OCI-LY7 (cell line): ENCODE measurements at regions not wholly inside any gene's neighbourhood (a gene's known extent, or its start where the extent isn't known, plus 50 kb on each side); places are given as distances from the start of the nearest gene placed in this dataset.

Source experiments
- BruUV-seq: library from RNA; stranded (reverse); fragments of 400-500 nt; replicated peaks from 2 replicates; lab custom pipeline; 2021; lab: Mats Ljungman, UMichigan
- CTCF ChIA-PET: fragments of 300-600 bp; sonication (Branson Sonifier 250); formaldehyde crosslinking; loops from one replicate; lab custom pipeline; 2022; ENCODE audit warnings: antibody characterized with exemption; ENCODE audit not compliant: unreplicated experiment; lab: Charles Lee
- POLR2A ChIA-PET: fragments of 300-600 bp; sonication (Branson Sonifier 250); formaldehyde crosslinking; loops from one replicate; lab custom pipeline; 2022; ENCODE audit warnings: antibody characterized with exemption; lab: Charles Lee
- DNase-seq: peaks from one replicate; pipeline ENCODE4 v3.0.0-alpha.2; 2015; ENCODE audit warnings: low spot score
- H2AFZ ChIP-seq: fragments of 200-600 bp; sonication (generic), shearing (Covaris generic); 2 replicates; pipeline ENCODE4 v1.6.1; 2014; ENCODE audit warnings: mild to moderate bottlenecking, antibody characterized with exemption, low read length, moderate library complexity
- H3K27ac ChIP-seq: fragments of 200-600 bp; sonication (generic); 2 replicates; pipeline ENCODE4 v1.5.1; 2014; ENCODE audit warnings: mixed run types, low read depth, mild to moderate bottlenecking, moderate library complexity, low read length, inconsistent platforms; ENCODE audit not compliant: poor library complexity, severe bottlenecking
- H3K36me3 ChIP-seq: fragments of 200-600 bp; sonication (generic); 2 replicates; pipeline ENCODE4 v1.6.1; 2014; ENCODE audit warnings: mild to moderate bottlenecking, antibody characterized with exemption, low read length, moderate library complexity, mixed read lengths; ENCODE audit not compliant: insufficient read depth
- H3K4me1 ChIP-seq: fragments of 200-600 bp; sonication (generic); 2 replicates; pipeline ENCODE4 v1.5.1; 2014; ENCODE audit warnings: mild to moderate bottlenecking, low read length; ENCODE audit not compliant: insufficient read depth, poor library complexity, severe bottlenecking
- H3K4me2 ChIP-seq: fragments of 200-600 bp; sonication (generic); 2 replicates; pipeline ENCODE4 v1.6.1; 2014; ENCODE audit warnings: mild to moderate bottlenecking, low read length
- H3K4me3 ChIP-seq: fragments of 200-600 bp; sonication (generic); 2 replicates; pipeline ENCODE4 v1.5.1; 2014; ENCODE audit warnings: mild to moderate bottlenecking, low read depth, low read length; ENCODE audit not compliant: poor library complexity, severe bottlenecking
- H3K79me2 ChIP-seq: fragments of 200-600 bp; sonication (generic); 2 replicates; pipeline ENCODE4 v1.6.1; 2016; ENCODE audit warnings: low read depth, mild to moderate bottlenecking, low read length, moderate library complexity, mixed read lengths; ENCODE audit not compliant: insufficient read depth
- H3K9me2 ChIP-seq: fragments of 200-600 bp; sonication (generic); 2 replicates; pipeline ENCODE4 v1.6.1; 2016; ENCODE audit warnings: mild to moderate bottlenecking, low read length, mixed read lengths; ENCODE audit not compliant: insufficient read depth
- H3K9me3 ChIP-seq: fragments of 200-600 bp; sonication (generic); 2 replicates; pipeline ENCODE4 v1.6.1; 2014; ENCODE audit warnings: mild to moderate bottlenecking, mixed run types, low read length, mixed read lengths
- H4K20me1 ChIP-seq: fragments of 200-600 bp; sonication (generic); 2 replicates; pipeline ENCODE4 v1.6.1; 2014; ENCODE audit warnings: mild to moderate bottlenecking, antibody characterized with exemption, low read length, moderate library complexity, mixed read lengths; ENCODE audit not compliant: insufficient read depth
- CTCF ChIP-seq: fragments of 200-600 bp; sonication (generic); conservative IDR thresholded peaks from 2 replicates; pipeline ENCODE4 v1.5.1; 2014; ENCODE audit warnings: mild to moderate bottlenecking, antibody characterized with exemption, low read length, moderate library complexity, mixed read lengths
- EZH2phosphoT487 ChIP-seq: fragments of 200-600 bp; sonication (generic); IDR thresholded peaks from 2 replicates; pipeline ENCODE4 v1.6.1; 2018; ENCODE audit warnings: low read depth, borderline replicate concordance, mild to moderate bottlenecking, mixed run types, antibody characterized with exemption, low read length, moderate library complexity, mixed read lengths
- intact Hi-C: fragments of 100-400 bp; cut with micrococcal nuclease; formaldehyde crosslinking; loops from one replicate; pipeline ENCODE4 v1.10.0; 2022; ENCODE audit not compliant: unreplicated experiment

GRCh38 chr4:138964716-138965426, 50.7 kb upstream of the NOCT start:
- H3K79me2 ChIP-seq: no peaks in the 10 kb centered on the region
- intact Hi-C loops: no loop called here

GRCh38 chr4:138963412-138963811, 52.2 kb upstream of the NOCT start:
- Histone ChIP-seq H4K20me1 (no peaks in the 10 kb centered on the region), H3K4me1 (no peaks in the 10 kb centered on the region), H2AFZ (no peak overlapping the region), H3K4me3 (no peak overlapping the region), H3K9me2 (no peaks in the 10 kb centered on the region), H3K9me3 (no peaks in the 10 kb centered on the region), H3K27ac (no peak overlapping the region), H3K79me2 (no peaks in the 10 kb centered on the region), H3K36me3 (no peaks in the 10 kb centered on the region), H3K4me2 (no peak overlapping the region)
- TF ChIP-seq EZH2phosphoT487 (no peak), CTCF (no peak)
- CTCF ChIA-PET: no interaction called here
- intact Hi-C loops: no loop called here
- BruUV-seq: no TSS peak
- POLR2A ChIA-PET: no interaction called here
- no peak for DNase-seq

More at GRCh38 chr4:138964716-138965426, 50.7 kb upstream of the NOCT start:
- no peaks in the 10 kb centered on the region for H3K9me3 ChIP-seq
- CTCF ChIA-PET: no interaction called here
- H2AFZ ChIP-seq: no peak overlapping the region
- H3K4me1 ChIP-seq: no peaks in the 10 kb centered on the region
- POLR2A ChIA-PET: no interaction called here
- H3K9me2 ChIP-seq: no peaks in the 10 kb centered on the region
- no peaks in the 10 kb centered on the region for H4K20me1 ChIP-seq
- no peaks in the 10 kb centered on the region for H3K36me3 ChIP-seq
- no peak overlapping the region for H3K4me3 ChIP-seq
- BruUV-seq: no TSS peak
- no peak overlapping the region for H3K27ac ChIP-seq
- H3K4me2 ChIP-seq: no peak overlapping the region
- TF ChIP-seq CTCF (no peak), EZH2phosphoT487 (no peak)
- DNase-seq: no peak

- no peak overlapping the region for H3K27ac ChIP-seq
- no peaks in the 10 kb centered on the region for H3K36me3 ChIP-seq
- TF ChIP-seq CTCF (no peak), EZH2phosphoT487 (no peak)
- no peaks in the 10 kb centered on the region for H3K79me2 ChIP-seq
- no peak overlapping the region for H2AFZ ChIP-seq
- BruUV-seq: no TSS peak
- intact Hi-C loops: no loop called here
- no peaks in the 10 kb centered on the region for H4K20me1 ChIP-seq
- ChIA-PET POLR2A (interaction anchor here (0.6 kb wide), 1 partner anchor 10 kb away, joined by 4 read pairs; no protein-coding TSS in a partner anchor), CTCF (interaction anchor here (0.5 kb wide), 1 partner anchor 214 kb away, joined by 3 read pairs; no protein-coding TSS in a partner anchor)
- no peak overlapping the region for H3K4me3 ChIP-seq
- no peak overlapping the region for H3K4me2 ChIP-seq
- no peaks in the 10 kb centered on the region for H3K9me2 ChIP-seq
- H3K4me1 ChIP-seq: no peaks in the 10 kb centered on the region
- no peaks in the 10 kb centered on the region for H3K9me3 ChIP-seq
- DNase-seq: no peak
Observed at GRCh38 chr4:138961664-138962063, 53.9 kb upstream of the NOCT start.
